ENCODE measurements at regions not wholly inside any gene's neighbourhood (a gene's known extent, or its start where the extent isn't known, plus 50 kb on each side); places are given as distances from the start of the nearest gene placed in this dataset.

DNA sequence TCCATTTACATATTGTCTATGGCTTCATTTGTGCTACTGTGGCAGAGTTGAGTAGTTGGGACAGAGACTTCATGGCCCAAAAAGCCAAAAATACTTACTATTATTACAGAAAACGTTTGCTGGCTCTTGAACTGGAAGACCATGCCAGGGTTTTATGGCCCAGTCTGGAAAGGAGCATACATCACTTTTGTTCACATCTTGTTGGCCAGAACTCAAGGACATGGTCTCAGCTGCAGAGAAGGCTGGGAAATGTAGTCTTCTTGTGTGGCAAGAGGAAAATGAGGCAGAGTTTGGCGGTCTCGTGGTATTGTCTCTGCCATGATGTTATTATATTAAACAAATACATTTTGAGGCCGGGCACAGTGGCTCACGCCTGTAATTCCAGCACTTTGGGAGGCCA is 509.6 kb downstream of the MED13L start:
- Histone ChIP-seq H2AFZ (ENCODE audit: low read depth, low read length, poor library complexity, severe bottlenecking) (no peak overlapping the region), H3K27me3 (ENCODE audit: insufficient read depth, low read length) (no peaks in the 10 kb centered on the region), H3K9ac (ENCODE audit: low read length) (no peak overlapping the region), H3K27ac (ENCODE audit: low read depth, low read length) (no peak overlapping the region), H3K36me3 (ENCODE audit: control insufficient read depth in 1 of 2, insufficient read depth in 2 of 2, low read length in 2 of 2) (no peaks in the 10 kb centered on the region), H3K9me2 (ENCODE audit: insufficient read depth) (no peaks in the 10 kb centered on the region), H3K4me1 (ENCODE audit: control insufficient read depth in 1 of 2, insufficient read depth in 2 of 2, low read length in 2 of 2) (peaks cover 0 to 5% of the 10 kb centered on the region in 2 experiments; a peak in 2 of 4 replicates), H4K20me1 (ENCODE audit: insufficient read depth) (no peaks in the 10 kb centered on the region), H3K79me2 (ENCODE audit: insufficient read depth, low read length) (no peaks in the 10 kb centered on the region), H3K9me3 (ENCODE audit: control insufficient read depth in 1 of 2, insufficient read depth in 1 of 2, low read depth in 1 of 2, low read length in 2 of 2) (no peaks in the 10 kb centered on the region), H3K4me3 (replicated peaks in 1 of 2; ENCODE audit: low read depth in 1 of 2, low read length in 2 of 2) (no peak overlapping the region), H3K4me2 (ENCODE audit: low read length) (no peak overlapping the region)
- RAD21 ChIA-PET (ENCODE audit: low non-redundant PET in 1 of 2, low total read pairs in 2 of 2, uncharacterized antibody in 2 of 2, unreplicated experiment in 2 of 2), result no interaction called here
- POLR2A ChIA-PET, result no interaction called here
- TF ChIP-seq EZH2phosphoT487 (IDR thresholded peaks at IDR 0.05; ENCODE audit: borderline replicate concordance), result no peak
- no peak for TF ChIP-seq EGR1 (IDR thresholded peaks at IDR 0.05; ENCODE audit: low read depth)
- no peak for TF ChIP-seq POLR2A (IDR thresholded peaks at IDR 0.05; ENCODE audit: borderline replicate concordance, extremely low read depth, insufficient read depth, insufficient read length)
- TF ChIP-seq, protein P1, sequence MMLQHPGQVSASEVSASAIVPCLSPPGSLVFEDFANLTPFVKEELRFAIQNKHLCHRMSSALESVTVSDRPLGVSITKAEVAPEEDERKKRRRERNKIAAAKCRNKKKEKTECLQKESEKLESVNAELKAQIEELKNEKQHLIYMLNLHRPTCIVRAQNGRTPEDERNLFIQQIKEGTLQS (IDR thresholded peaks at IDR 0.05), result no peak
- TF ChIP-seq FOSL1 (IDR thresholded peaks at IDR 0.05; ENCODE audit: low read depth), result no peak
- TF ChIP-seq POLR2AphosphoS5 (IDR thresholded peaks at IDR 0.05; ENCODE audit: low read depth, low read length), result no peak
- TF ChIP-seq JUND (IDR thresholded peaks at IDR 0.05), result no peak
- TF ChIP-seq EZH2 (IDR thresholded peaks at IDR 0.05), result no peak
- no peak for TF ChIP-seq TCF7L2 (IDR thresholded peaks at IDR 0.05; ENCODE audit: borderline replicate concordance, extremely low read depth, insufficient read depth, insufficient read length)
- TF ChIP-seq SIN3A (IDR thresholded peaks at IDR 0.05; ENCODE audit: low read depth), result no peak
- no peak for ATAC-seq
- CTCF ChIA-PET, result no interaction called here
- DNase-seq (ENCODE audit: low read depth, low spot score), result no peak
- intact Hi-C loops (cut with micrococcal nuclease), result no loop called here
- no TSS peak for BruUV-seq (replicated peaks)

DNA sequence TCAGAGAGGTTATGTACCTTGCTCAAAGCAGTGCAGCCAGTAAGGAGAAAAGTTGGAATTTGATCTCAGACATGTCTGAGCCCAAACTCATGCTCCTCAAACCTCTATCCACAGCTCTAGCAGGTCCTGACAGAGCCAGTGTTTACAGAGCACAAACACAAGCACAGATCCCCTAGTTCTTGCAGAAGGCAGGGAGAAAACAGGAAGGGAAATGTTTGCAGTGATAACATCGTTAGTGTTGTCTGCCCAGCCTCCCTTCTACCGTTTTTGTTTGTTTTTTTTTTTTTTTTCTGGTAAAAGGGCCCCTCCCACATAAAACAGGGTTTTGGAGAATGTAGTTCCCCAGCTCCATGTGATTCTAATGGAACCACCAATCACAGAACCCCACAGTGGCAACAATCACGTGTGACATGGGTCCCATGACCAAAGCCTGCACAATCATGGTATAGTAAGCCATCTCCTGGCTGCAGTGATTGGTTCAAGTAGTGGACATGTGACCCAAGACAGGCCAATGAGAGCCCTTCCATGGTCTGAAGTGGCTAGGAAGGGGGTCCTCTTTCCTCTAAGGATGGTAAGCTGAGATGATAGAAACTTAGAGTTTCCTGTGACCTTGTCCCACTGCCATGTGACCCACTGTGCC is 513.4 kb downstream of the MED13L start:
- H3K4me2 ChIP-seq (ENCODE audit: low read length), result no peak overlapping the region
- no peaks in the 10 kb centered on the region for H3K79me2 ChIP-seq (ENCODE audit: insufficient read depth, low read length)
- BruUV-seq (replicated peaks), result no TSS peak
- H3K9ac ChIP-seq (ENCODE audit: low read length), result no peak overlapping the region
- POLR2A ChIA-PET, result no interaction called here
- H3K4me1 ChIP-seq (ENCODE audit: control insufficient read depth in 1 of 2, insufficient read depth in 2 of 2, low read length in 2 of 2), result no peaks in the 10 kb centered on the region
- CTCF ChIA-PET, result no interaction called here
- ATAC-seq (no peak), DNase-seq (ENCODE audit: low read depth, low spot score) (no peak)
- H3K9me3 ChIP-seq (ENCODE audit: control insufficient read depth in 1 of 2, insufficient read depth in 1 of 2, low read depth in 1 of 2, low read length in 2 of 2), result no peaks in the 10 kb centered on the region
- no peaks in the 10 kb centered on the region for H3K9me2 ChIP-seq (ENCODE audit: insufficient read depth)
- no peak overlapping the region for H3K27ac ChIP-seq (ENCODE audit: low read depth, low read length)
- no peaks in the 10 kb centered on the region for H3K36me3 ChIP-seq (ENCODE audit: control insufficient read depth in 1 of 2, insufficient read depth in 2 of 2, low read length in 2 of 2)
- no peaks in the 10 kb centered on the region for H4K20me1 ChIP-seq (ENCODE audit: insufficient read depth)
- intact Hi-C loops (cut with micrococcal nuclease), result no loop called here
- RAD21 ChIA-PET (ENCODE audit: low non-redundant PET in 1 of 2, low total read pairs in 2 of 2, uncharacterized antibody in 2 of 2, unreplicated experiment in 2 of 2), result no interaction called here
- H2AFZ ChIP-seq (ENCODE audit: low read depth, low read length, poor library complexity, severe bottlenecking), result no peak overlapping the region
- H3K27me3 ChIP-seq (ENCODE audit: insufficient read depth, low read length), result peaks cover 6% of the 10 kb centered on the region
- H3K4me3 ChIP-seq (replicated peaks in 1 of 2; ENCODE audit: low read depth in 1 of 2, low read length in 2 of 2), result no peak overlapping the region
- TF ChIP-seq ZNF274 (IDR thresholded peaks at IDR 0.05; ENCODE audit: low read depth, low read length) (no peak), EZH2phosphoT487 (IDR thresholded peaks at IDR 0.05; ENCODE audit: borderline replicate concordance) (no peak), POLR2A (IDR thresholded peaks at IDR 0.05; ENCODE audit: borderline replicate concordance, extremely low read depth, insufficient read depth, insufficient read length) (no peak), CBX3 (IDR thresholded peaks at IDR 0.05; ENCODE audit: low read depth) (no peak), RAD21 (IDR thresholded peaks at IDR 0.05; ENCODE audit: low read depth) (no peak), EZH2 (IDR thresholded peaks at IDR 0.05) (no peak), ELF1 (IDR thresholded peaks at IDR 0.05; ENCODE audit: borderline replicate concordance, low read depth) (no peak), POLR2AphosphoS5 (IDR thresholded peaks at IDR 0.05; ENCODE audit: low read depth, low read length) (no peak), TCF7L2 (IDR thresholded peaks at IDR 0.05; ENCODE audit: borderline replicate concordance, extremely low read depth, insufficient read depth, insufficient read length) (no peak), SIN3A (IDR thresholded peaks at IDR 0.05; ENCODE audit: low read depth) (no peak), SP1 (IDR thresholded peaks at IDR 0.05; ENCODE audit: low read depth) (no peak), YY1 (IDR thresholded peaks at IDR 0.05; ENCODE audit: extremely low read depth, insufficient replicate concordance, low read depth, low read length) (no peak)
- TF ChIP-seq, protein P2, sequence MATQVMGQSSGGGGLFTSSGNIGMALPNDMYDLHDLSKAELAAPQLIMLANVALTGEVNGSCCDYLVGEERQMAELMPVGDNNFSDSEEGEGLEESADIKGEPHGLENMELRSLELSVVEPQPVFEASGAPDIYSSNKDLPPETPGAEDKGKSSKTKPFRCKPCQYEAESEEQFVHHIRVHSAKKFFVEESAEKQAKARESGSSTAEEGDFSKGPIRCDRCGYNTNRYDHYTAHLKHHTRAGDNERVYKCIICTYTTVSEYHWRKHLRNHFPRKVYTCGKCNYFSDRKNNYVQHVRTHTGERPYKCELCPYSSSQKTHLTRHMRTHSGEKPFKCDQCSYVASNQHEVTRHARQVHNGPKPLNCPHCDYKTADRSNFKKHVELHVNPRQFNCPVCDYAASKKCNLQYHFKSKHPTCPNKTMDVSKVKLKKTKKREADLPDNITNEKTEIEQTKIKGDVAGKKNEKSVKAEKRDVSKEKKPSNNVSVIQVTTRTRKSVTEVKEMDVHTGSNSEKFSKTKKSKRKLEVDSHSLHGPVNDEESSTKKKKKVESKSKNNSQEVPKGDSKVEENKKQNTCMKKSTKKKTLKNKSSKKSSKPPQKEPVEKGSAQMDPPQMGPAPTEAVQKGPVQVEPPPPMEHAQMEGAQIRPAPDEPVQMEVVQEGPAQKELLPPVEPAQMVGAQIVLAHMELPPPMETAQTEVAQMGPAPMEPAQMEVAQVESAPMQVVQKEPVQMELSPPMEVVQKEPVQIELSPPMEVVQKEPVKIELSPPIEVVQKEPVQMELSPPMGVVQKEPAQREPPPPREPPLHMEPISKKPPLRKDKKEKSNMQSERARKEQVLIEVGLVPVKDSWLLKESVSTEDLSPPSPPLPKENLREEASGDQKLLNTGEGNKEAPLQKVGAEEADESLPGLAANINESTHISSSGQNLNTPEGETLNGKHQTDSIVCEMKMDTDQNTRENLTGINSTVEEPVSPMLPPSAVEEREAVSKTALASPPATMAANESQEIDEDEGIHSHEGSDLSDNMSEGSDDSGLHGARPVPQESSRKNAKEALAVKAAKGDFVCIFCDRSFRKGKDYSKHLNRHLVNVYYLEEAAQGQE (IDR thresholded peaks at IDR 0.05; ENCODE audit: low read depth), result no peak
- TF ChIP-seq, protein P3, sequence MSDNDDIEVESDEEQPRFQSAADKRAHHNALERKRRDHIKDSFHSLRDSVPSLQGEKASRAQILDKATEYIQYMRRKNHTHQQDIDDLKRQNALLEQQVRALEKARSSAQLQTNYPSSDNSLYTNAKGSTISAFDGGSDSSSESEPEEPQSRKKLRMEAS (IDR thresholded peaks at IDR 0.05), result no peak

All from HCT116 (cell line).